Cardiac septum (tissue), 1 donor: ENCODE measurements at regions not wholly inside any gene's neighbourhood (a gene's known extent, or its start where the extent isn't known, plus 50 kb on each side); places are given as distances from the start of the nearest gene placed in this dataset.

Source experiments
- DNase-seq: peaks from one replicate; pipeline ENCODE4 v3.0.0-alpha.2; 2020; ENCODE audit warnings: low spot score
- intact Hi-C: fragments of 100-400 bp; cut with DNase I; formaldehyde crosslinking; loops from one replicate; pipeline ENCODE4 v1.14.0; 2022
- donor health status: DM: no; HTN: no; CAD: no.

DNA sequence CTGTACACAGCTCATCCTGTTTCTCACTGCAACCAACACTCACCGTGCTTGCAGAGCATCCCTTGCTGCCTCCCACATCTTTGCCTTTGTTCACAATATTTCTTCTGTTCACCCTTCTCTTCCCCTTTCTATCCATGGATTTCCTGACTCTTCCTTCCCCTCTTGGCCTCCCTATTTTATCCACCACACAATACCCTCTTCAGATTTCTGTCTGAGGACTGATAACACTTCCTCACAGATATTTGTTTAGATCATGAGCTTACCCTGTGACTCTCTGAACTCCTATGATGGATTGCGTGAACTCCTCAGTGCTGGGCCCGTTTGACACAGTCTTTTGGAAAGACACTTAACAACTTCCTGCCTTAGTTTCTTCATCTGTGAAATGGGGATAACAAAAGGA lies 62.8 kb upstream of the GPR158 start:
- no peak for DNase-seq
- intact Hi-C loops = loop anchor here (2.0 kb wide), 1 partner anchor 571 kb away; no protein-coding TSS in a partner anchor

GRCh38 chr10:25113191-25114035 lies 61.4 kb upstream of the GPR158 start:
- intact Hi-C loops = loop anchor here (2.0 kb wide), 1 partner anchor 569 kb away; no protein-coding TSS in a partner anchor
- DNase-seq = peak; percentile 80

DNA sequence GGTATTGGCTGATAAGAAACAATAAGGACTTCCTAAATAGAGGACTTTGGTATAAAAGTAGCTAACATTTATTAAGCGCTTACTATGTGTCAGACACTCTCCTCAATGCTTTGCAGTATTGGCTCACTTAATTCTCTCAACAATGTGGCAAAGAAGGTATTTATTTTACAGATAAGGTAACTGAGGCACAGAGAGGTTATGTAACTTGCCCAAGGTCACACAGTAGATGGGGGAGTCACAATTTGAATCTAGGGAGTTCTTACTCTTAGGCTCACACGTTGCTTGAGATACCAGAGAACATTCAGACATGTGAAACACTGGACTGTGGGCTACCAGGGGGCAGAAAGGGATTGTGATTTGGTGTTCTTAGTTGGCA lies 60.8 kb upstream of the GPR158 start:
- intact Hi-C loops = no loop called here
- DNase-seq = no peak

DNA sequence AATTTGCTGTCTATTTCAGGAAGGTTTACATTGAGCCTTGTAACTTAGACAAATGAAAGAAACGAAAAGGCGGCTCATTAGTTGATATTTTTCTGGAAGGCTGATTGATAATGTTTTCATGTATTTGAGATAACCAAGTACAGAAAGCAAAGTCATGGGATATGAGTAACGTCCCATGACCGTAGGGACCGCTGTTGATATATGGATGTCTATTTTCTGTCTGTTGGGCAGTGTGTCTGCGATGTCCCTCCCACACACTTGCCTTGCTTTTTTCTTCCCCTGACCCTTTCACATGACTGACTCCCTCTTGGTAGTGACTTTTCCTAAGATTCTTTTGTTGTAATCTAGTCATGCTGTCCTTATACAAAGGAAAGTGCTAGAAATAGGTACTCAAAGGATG lies 57.0 kb upstream of the GPR158 start:
- intact Hi-C loops = no loop called here
- DNase-seq = no peak

DNA sequence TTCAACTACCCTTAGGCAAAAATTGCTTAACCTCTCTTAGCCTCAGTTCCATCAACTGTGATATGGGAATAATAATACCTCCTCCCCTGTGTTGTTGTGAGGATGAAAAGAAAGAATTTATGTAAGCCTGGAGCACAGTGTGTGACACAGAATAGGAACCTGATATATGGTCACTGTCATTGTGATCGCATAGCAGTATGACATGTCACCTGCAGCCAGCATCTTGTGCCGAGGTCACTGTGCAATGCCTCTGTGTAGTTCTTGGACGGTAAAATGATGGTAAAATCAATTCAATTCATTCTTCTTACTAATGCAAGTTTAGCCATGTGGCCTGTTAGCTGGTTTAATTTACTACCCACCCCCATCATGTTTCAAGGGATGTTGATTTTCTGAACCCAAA lies 54.6 kb upstream of the GPR158 start:
- DNase-seq = no peak
- intact Hi-C loops = no loop called here
